ENCODE measurements at regions not wholly inside any gene's neighbourhood (a gene's known extent, or its start where the extent isn't known, plus 50 kb on each side); places are given as distances from the start of the nearest gene placed in this dataset.

DNA sequence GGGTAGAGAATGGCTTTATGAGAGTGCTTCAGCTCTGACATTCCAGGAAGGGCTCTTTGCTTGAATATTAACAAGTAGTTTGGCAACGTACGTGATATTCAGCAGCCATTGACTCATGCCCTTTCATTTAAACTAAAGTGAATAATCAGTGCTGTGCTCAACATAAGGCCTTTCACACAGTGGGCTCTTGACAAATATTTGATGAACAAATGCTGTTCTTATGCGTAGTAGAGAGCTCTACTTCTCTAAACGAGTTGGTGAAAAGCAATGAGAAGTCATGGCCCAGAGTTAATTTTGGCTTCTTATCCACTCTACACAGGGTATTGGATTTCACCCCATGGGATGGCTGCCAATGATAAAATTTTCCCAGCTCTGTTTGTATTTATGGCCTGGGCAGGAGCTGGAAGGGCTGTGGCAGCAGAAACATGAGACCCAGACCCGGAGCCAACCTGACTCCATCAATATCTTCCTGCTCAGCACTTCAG, 338.9 kb downstream of the CCDC85A start:
- TF ChIP-seq, protein P1, sequence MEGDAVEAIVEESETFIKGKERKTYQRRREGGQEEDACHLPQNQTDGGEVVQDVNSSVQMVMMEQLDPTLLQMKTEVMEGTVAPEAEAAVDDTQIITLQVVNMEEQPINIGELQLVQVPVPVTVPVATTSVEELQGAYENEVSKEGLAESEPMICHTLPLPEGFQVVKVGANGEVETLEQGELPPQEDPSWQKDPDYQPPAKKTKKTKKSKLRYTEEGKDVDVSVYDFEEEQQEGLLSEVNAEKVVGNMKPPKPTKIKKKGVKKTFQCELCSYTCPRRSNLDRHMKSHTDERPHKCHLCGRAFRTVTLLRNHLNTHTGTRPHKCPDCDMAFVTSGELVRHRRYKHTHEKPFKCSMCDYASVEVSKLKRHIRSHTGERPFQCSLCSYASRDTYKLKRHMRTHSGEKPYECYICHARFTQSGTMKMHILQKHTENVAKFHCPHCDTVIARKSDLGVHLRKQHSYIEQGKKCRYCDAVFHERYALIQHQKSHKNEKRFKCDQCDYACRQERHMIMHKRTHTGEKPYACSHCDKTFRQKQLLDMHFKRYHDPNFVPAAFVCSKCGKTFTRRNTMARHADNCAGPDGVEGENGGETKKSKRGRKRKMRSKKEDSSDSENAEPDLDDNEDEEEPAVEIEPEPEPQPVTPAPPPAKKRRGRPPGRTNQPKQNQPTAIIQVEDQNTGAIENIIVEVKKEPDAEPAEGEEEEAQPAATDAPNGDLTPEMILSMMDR (IDR thresholded peaks at IDR 0.05): no peak
- no peak for TF ChIP-seq EZH2 (IDR thresholded peaks at IDR 0.05)
